ENCODE measurements at regions not wholly inside any gene's neighbourhood (a gene's known extent, or its start where the extent isn't known, plus 50 kb on each side); places are given as distances from the start of the nearest gene placed in this dataset.
"Not testable (repeated sequence)": the region's sequence is repeated elsewhere in the genome, so short reads cannot be mapped to it uniquely, and the experiment has no call there.

DNA sequence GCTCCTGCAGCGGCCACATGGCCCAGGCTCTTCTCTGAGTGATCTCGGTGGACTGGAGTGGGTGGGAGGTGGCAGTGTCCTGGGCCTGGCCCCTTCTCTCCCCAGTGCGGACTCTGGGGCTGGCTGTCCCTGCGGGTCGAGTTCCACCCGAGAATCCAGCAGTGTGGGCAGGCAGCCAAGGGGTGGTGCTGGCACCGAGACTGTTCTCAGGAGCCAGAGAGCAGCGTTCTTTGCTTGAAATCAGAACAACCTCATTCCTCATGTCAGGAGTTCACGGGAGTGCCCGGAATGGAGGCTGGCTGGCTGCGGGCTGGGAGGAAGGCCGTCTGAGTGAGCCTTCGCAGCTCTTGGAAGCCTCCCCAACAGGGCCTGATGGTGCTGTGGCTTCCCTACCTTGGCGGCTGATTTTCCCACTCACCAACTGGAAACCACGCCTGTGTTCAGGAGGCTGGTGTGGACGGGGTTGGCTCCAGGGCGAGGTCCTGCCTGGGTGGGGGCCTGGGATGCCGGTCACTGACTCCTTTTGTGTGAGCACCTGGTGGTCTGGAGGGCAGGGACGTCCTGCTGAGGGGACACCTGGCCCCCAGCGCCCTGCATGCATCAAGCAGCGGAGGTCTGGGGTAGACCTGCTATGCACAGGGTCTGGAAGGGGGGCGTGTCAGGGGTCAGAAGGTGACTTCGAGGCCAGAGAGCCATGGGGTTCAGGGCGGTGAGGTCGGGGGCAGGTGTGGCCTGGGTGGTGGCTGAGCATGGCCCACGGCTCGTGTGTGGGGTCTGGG is 137.6 kb downstream of the TMEM121 start:
- not testable (repeated sequence) for TF ChIP-seq POLR2A (IDR thresholded peaks at IDR 0.05; ENCODE audit: low read depth, low read length); POLR2AphosphoS5 (IDR thresholded peaks at IDR 0.05; ENCODE audit: insufficient read depth, low read depth, low read length); EZH2 (IDR thresholded peaks at IDR 0.05; ENCODE audit: borderline replicate concordance, low read depth, low read length, severe bottlenecking); JUN (IDR thresholded peaks at IDR 0.05; ENCODE audit: borderline replicate concordance, insufficient read depth, insufficient read length, low read depth)
- TF ChIP-seq, protein P1, sequence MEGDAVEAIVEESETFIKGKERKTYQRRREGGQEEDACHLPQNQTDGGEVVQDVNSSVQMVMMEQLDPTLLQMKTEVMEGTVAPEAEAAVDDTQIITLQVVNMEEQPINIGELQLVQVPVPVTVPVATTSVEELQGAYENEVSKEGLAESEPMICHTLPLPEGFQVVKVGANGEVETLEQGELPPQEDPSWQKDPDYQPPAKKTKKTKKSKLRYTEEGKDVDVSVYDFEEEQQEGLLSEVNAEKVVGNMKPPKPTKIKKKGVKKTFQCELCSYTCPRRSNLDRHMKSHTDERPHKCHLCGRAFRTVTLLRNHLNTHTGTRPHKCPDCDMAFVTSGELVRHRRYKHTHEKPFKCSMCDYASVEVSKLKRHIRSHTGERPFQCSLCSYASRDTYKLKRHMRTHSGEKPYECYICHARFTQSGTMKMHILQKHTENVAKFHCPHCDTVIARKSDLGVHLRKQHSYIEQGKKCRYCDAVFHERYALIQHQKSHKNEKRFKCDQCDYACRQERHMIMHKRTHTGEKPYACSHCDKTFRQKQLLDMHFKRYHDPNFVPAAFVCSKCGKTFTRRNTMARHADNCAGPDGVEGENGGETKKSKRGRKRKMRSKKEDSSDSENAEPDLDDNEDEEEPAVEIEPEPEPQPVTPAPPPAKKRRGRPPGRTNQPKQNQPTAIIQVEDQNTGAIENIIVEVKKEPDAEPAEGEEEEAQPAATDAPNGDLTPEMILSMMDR (IDR thresholded peaks at IDR 0.05; ENCODE audit: extremely low read depth in 1 of 2, insufficient read depth in 1 of 2, low read depth in 1 of 2, low read length in 2 of 2), result not testable (repeated sequence)
- TF ChIP-seq, protein P2, sequence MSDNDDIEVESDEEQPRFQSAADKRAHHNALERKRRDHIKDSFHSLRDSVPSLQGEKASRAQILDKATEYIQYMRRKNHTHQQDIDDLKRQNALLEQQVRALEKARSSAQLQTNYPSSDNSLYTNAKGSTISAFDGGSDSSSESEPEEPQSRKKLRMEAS (IDR thresholded peaks at IDR 0.05; ENCODE audit: insufficient read depth, insufficient read length), result not testable (repeated sequence)

Data from endothelial cell of umbilical vein (primary cell).